Astrocyte of the spinal cord (primary cell): ENCODE measurements at regions not wholly inside any gene's neighbourhood (a gene's known extent, or its start where the extent isn't known, plus 50 kb on each side); places are given as distances from the start of the nearest gene placed in this dataset.

ENCODE experiments used
- DNase-seq: peaks from one replicate; pipeline ENCODE4 v3.0.0; 2011; ENCODE audit warnings: low read depth, low spot score
- H3K4me3 ChIP-seq: 2 replicates; pipeline ENCODE4 v1.5.1; 2011; ENCODE audit warnings: low read depth, mild to moderate bottlenecking, low read length, moderate library complexity
- CTCF ChIP-seq: IDR thresholded peaks from 2 replicates; pipeline ENCODE4 v1.5.1; 2012; ENCODE audit warnings: low read depth, mild to moderate bottlenecking, low read length, inconsistent platforms
- in situ Hi-C: cut with HindIII; loops from 2 replicates; pipeline ENCODE4 v1.10.0; 2017; ENCODE audit warnings: low sequenced_read_pairs

- no peak overlapping the region for H3K4me3 ChIP-seq
- TF ChIP-seq CTCF, result no peak
- DNase-seq, result peak; percentile 68
- in situ Hi-C loops, result no loop called here
Measured at GRCh38 chr1:207243442-207244408, 77.8 kb upstream of the CD55 start.

GRCh38 chr1:207244409-207244801 is 77.1 kb upstream of the CD55 start:
- in situ Hi-C loops, result no loop called here
- H3K4me3 ChIP-seq, result no peak overlapping the region
- no peak for TF ChIP-seq CTCF
- DNase-seq, result no peak

GRCh38 chr1:207245124-207245523 is 76.4 kb upstream of the CD55 start:
- no peak overlapping the region for H3K4me3 ChIP-seq
- DNase-seq, result no peak
- in situ Hi-C loops, result no loop called here
- no peak for TF ChIP-seq CTCF

- no peak for DNase-seq
- in situ Hi-C loops, result no loop called here
- no peak overlapping the region for H3K4me3 ChIP-seq
- TF ChIP-seq CTCF, result no peak
Measured at GRCh38 chr1:207248544-207249198, 72.8 kb upstream of the CD55 start.

GRCh38 chr1:207250431-207250830 is 71.0 kb upstream of the CD55 start:
- no peak for DNase-seq
- TF ChIP-seq CTCF, result no peak
- in situ Hi-C loops, result no loop called here
- H3K4me3 ChIP-seq, result no peak overlapping the region

- DNase-seq, result no peak
- no peak for TF ChIP-seq CTCF
- in situ Hi-C loops, result no loop called here
- no peak overlapping the region for H3K4me3 ChIP-seq
Measured at GRCh38 chr1:207251066-207251465, 70.4 kb upstream of the CD55 start.
